GM12892 (cell line): ENCODE measurements at regions not wholly inside any gene's neighbourhood (a gene's known extent, or its start where the extent isn't known, plus 50 kb on each side); places are given as distances from the start of the nearest gene placed in this dataset.

Experiments
- DNase-seq: peaks from one replicate; pipeline ENCODE4 v3.0.0; 2011; ENCODE audit not compliant: insufficient read length
- FAIRE-seq: peaks from 2 replicates; lab custom pipeline; 2011; peaks lifted over from hg19 to GRCh38; lab: Jason Lieb, UNC
- POLR2A ChIP-seq: IDR thresholded peaks from 2 replicates; pipeline ENCODE4 v1.6.1; 2011; ENCODE audit warnings: low read depth, low read length, control low read depth
- POLR2AphosphoS5 ChIP-seq: IDR thresholded peaks from 2 replicates; pipeline ENCODE4 v1.6.1; 2011; ENCODE audit warnings: low read depth, low read length, control low read depth
- TAF1 ChIP-seq: IDR thresholded peaks from 2 replicates; pipeline ENCODE4 v1.6.1; 2011; ENCODE audit warnings: low read depth, mild to moderate bottlenecking, control low read depth, low read length, borderline replicate concordance

GRCh38 chr18:73879766-73880165 lies 267.9 kb downstream of the FBXO15 start:
- DNase-seq (no peak), FAIRE-seq (no peak)
- no peak for TF ChIP-seq POLR2AphosphoS5
- no peak for TF ChIP-seq TAF1
- no peak for TF ChIP-seq POLR2A

DNA sequence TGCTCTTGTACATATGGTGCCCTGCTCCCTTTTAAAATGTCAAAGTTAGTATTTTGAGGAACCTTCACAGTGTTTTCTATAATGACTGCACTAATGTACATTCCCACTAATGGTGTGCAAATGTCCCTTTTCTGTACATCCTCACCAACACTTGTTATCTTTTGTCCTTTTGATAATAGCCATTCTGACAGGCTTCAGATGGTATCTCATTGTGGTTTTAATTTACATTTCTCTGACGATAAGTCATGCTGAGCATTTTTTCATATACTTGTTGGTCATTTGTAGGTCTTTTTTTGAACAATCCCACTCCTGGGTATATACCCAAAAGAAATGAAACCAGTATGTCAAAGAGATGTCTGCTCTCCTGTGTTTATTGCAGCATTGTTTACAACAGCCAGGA lies 268.3 kb downstream of the FBXO15 start:
- TF ChIP-seq POLR2A (no peak), TAF1 (no peak), POLR2AphosphoS5 (no peak)
- DNase-seq (no peak), FAIRE-seq (no peak)

- TF ChIP-seq TAF1 = no peak
- TF ChIP-seq POLR2AphosphoS5 = no peak
- TF ChIP-seq POLR2A = no peak
- DNase-seq = no peak
- no peak for FAIRE-seq
Observed at GRCh38 chr18:73869182-73869581, 278.5 kb downstream of the FBXO15 start.

DNA sequence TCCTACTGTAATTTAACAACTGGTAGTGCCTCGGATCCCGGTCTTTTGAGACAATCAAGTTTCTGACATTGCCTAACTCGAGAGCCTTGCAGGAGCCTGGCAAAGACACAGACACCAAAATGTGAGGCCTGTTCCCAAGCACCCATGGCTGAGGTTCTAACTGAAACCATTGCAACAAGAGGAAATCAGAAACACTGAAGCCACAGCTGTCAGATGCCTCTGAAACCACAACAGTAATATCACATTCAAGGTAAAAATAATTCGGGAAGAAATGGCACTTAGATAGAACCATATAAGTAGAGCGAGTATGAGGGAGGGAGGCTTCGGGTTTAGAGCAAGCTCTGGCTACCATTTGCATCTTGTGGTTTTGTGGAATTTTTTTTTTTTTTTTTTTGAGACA lies 285.9 kb downstream of the FBXO15 start:
- TF ChIP-seq TAF1 (no peak), POLR2AphosphoS5 (no peak), POLR2A (no peak)
- no peak for DNase-seq
- no peak for FAIRE-seq

GRCh38 chr18:73859837-73860397 lies 287.7 kb downstream of the FBXO15 start:
- no peak for DNase-seq
- no peak for FAIRE-seq
- TF ChIP-seq POLR2A (no peak), POLR2AphosphoS5 (no peak), TAF1 (no peak)

DNA sequence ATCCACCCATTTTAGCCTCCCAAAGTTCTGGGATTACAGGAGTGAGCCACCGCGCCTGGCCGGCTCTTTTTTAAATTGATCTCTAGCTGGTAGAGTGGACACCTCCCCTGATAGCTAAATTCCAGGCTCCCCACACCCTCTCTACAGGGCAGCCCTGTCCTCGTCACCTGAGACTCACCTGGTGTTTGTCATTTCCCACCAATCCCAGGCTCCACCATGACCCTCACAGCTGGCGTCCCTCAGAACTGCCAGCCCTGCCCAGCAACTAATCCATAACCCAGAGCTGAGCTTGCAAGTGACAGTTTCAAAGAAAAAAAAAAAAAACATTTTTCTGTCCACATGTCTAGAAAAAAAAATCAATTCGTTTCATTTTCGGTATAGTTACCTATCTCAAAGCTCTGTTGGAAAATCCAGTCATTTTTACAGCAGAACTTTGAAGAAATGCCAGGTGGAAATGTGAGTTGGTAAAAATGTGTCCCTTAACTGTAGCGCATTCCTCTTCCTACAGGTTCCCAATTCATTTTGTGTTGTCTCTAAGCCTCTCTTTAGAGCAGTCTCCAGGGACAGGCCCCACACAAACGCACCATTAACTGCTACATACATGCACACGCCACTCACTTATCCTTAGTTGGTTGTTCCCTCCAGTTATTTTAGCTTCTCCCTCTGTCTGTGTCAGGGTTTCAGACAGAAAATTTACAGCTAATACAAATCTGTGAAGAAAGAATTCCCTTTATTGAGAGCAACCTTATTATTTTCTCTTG lies 294.7 kb downstream of the FBXO15 start:
- TF ChIP-seq TAF1 (no peak), POLR2A (no peak), POLR2AphosphoS5 (no peak)
- DNase-seq = no peak
- FAIRE-seq = no peak

DNA sequence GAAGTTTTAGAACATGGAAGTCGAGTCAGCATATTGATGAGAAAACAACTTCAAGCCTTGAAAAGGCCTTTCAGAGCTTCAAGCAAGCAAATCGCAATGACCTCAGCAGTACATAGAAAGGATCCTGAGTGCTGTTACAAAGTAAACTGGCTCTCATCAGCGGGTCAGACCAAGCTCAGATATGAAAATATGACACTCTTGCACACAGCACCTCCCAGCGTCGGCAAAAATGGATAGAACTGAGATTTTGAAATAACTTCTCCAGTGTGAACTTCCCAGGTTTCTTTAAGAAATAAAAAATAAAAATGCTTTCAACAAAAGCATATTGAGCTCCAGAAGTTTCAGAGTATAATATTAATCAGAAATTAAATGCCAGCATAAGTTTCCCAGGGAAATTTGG lies 296.9 kb downstream of the FBXO15 start:
- FAIRE-seq (no peak), DNase-seq (no peak)
- TF ChIP-seq POLR2A (no peak), TAF1 (no peak), POLR2AphosphoS5 (no peak)

DNA sequence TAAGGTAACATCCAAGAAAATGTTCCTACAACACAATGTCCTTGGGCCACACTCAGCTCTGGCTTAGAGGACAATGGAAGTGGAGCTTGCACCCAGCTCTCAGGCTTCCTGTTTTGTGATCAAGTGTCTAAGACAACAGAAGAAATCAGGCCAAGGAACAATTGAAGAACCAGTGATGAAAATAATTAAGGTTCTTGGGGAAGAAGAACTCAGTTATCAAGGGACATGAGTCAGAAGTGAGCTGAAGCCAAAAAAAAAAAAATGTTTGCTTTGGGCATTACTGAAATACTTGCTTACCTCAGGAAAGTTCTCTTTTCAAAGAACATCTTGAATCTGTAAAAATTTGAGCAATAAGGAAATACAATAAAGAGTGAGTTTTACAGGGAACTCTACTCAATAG lies 299.0 kb downstream of the FBXO15 start:
- FAIRE-seq (no peak), DNase-seq (no peak)
- TF ChIP-seq POLR2A (no peak), POLR2AphosphoS5 (no peak), TAF1 (no peak)

- FAIRE-seq = no peak
- no peak for TF ChIP-seq POLR2AphosphoS5
- no peak for TF ChIP-seq TAF1
- TF ChIP-seq POLR2A = no peak
- no peak for DNase-seq
Observed at GRCh38 chr18:73843455-73843854, 304.2 kb downstream of the FBXO15 start.

DNA sequence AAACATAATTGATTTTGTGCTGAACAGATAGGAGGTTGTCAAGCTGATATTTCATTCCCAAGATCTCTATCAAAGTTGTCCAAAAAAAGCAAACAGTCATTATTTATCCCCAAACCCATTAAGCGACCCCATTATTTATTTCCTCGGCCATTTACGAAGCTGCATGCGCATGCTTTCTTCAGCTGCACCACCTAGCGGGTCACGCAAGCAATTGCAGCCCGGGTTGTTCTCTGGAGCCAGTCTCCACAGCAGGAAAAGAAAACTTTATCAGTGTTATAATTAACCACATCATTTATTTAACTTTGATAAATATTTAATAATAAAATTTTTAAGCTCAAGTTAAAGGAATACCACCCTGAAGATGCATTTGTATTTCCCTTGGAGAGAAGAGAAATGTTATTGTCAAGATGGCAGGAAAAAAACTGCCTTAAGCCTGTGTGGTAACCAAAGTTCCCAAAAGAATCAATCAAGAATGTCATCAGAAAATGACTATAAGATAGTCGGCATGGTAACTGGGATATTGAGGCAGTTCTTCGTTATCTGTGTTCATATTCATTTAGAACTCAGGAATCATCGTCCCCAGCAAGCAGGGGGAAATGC lies 304.7 kb downstream of the FBXO15 start:
- DNase-seq = peak; percentile 13
- TF ChIP-seq TAF1 (no peak), POLR2A (no peak), POLR2AphosphoS5 (no peak)
- peak; percentile 84 for FAIRE-seq

GRCh38 chr18:73841661-73842060 lies 306.0 kb downstream of the FBXO15 start:
- DNase-seq (no peak), FAIRE-seq (no peak)
- no peak for TF ChIP-seq POLR2AphosphoS5
- no peak for TF ChIP-seq TAF1
- no peak for TF ChIP-seq POLR2A

DNA sequence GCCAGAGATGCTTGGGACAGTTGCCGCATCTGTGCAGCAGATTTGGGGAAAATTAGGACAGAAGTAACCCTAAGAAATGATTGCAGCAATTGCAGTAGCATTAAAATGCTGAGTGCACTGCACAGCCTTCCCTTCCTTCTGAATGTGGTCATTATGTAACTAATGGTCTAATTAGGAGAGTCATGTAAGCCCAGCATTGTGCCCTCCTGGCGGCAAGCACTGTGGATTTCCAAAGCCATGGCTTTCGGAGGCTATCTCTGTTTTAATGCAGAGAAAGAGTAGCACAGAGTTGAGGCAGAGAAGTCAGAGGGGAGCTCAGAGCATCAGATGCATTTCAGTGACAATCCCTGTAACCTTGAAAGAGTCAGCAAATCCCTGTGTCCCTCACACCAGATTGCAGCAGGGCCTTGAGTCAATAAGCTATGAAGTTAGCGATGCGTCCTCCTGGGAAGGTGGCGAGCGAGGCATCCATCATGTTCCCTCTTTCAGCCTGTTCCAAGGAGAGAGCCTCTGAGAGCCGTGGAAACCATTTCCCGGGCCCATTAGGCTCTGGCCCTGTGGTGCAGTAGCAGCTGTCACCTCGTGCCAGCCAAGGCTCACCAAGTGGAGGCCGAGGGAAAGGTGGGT lies 307.2 kb downstream of the FBXO15 start:
- TF ChIP-seq TAF1 (no peak), POLR2A (no peak), POLR2AphosphoS5 (no peak)
- FAIRE-seq = no peak
- no peak for DNase-seq
